ENCODE measurements at regions not wholly inside any gene's neighbourhood (a gene's known extent, or its start where the extent isn't known, plus 50 kb on each side); places are given as distances from the start of the nearest gene placed in this dataset.

DNA sequence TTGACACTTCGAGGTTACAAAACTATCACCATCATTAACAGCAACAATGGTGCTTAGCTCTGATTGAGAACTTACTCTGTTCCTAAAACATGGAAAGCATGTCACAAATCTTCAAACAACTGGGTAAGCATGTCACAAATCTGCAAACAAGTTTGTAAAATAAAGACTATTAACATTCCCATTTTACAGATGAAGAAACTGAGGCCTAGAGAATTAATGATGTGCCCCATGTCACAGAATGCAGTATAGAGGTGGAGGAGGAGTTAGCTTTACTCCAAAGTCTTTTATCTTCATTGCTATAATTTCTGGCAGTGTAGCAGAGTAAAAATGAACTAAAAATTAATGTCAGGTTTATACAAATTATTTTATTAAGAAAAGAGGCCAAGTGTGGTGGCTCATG is 73.4 kb downstream of the NR2F2 start:
- TF ChIP-seq POLR2AphosphoS5 (IDR thresholded peaks at IDR 0.05) (no peak), POLR2A (IDR thresholded peaks at IDR 0.05) (no peak)
- TF ChIP-seq, protein P1, sequence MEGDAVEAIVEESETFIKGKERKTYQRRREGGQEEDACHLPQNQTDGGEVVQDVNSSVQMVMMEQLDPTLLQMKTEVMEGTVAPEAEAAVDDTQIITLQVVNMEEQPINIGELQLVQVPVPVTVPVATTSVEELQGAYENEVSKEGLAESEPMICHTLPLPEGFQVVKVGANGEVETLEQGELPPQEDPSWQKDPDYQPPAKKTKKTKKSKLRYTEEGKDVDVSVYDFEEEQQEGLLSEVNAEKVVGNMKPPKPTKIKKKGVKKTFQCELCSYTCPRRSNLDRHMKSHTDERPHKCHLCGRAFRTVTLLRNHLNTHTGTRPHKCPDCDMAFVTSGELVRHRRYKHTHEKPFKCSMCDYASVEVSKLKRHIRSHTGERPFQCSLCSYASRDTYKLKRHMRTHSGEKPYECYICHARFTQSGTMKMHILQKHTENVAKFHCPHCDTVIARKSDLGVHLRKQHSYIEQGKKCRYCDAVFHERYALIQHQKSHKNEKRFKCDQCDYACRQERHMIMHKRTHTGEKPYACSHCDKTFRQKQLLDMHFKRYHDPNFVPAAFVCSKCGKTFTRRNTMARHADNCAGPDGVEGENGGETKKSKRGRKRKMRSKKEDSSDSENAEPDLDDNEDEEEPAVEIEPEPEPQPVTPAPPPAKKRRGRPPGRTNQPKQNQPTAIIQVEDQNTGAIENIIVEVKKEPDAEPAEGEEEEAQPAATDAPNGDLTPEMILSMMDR (IDR thresholded peaks at IDR 0.05), result no peak
